ENCODE measurements at regions not wholly inside any gene's neighbourhood (a gene's known extent, or its start where the extent isn't known, plus 50 kb on each side); places are given as distances from the start of the nearest gene placed in this dataset.
"Not testable (repeated sequence)": the region's sequence is repeated elsewhere in the genome, so short reads cannot be mapped to it uniquely, and the experiment has no call there.

DNA sequence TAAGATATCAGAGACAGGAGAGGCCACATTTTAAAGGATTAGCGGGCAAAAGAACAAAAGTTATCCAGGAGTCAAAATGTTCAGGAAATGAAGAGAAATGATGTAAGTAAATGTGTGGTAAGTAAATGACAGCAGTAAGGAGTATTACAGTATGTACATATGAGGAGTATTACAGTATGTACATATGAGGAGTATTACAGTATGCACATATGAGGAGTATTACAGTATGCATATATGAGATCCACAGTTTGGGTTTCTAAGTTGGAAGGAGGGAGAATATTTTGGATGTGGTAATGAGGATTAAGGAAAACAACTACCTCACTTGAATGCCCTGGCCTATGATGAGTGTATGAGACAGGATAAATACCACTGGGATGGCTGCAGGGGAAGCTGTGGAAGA lies 192.4 kb upstream of the DGKB start:
- Histone ChIP-seq H3K4me1 (ENCODE audit: insufficient read depth, low read length) (no peaks in the 10 kb centered on the region), H3K4me3 (ENCODE audit: low read length) (no peak overlapping the region), H3K9me3 (ENCODE audit: low read length) (no peaks in the 10 kb centered on the region), H3K36me3 (ENCODE audit: insufficient read depth, low read length) (no peaks in the 10 kb centered on the region), H2AFZ (ENCODE audit: low read depth, low read length) (no peak overlapping the region), H3K27me3 (ENCODE audit: insufficient read depth, low read length) (no peaks in the 10 kb centered on the region)

- Histone ChIP-seq H3K4me3 (ENCODE audit: low read length) (no peak overlapping the region), H2AFZ (ENCODE audit: low read depth, low read length) (no peak overlapping the region), H3K4me1 (ENCODE audit: insufficient read depth, low read length) (peaks cover 4% of the 10 kb centered on the region), H3K9me3 (ENCODE audit: low read length) (no peaks in the 10 kb centered on the region), H3K27me3 (ENCODE audit: insufficient read depth, low read length) (no peaks in the 10 kb centered on the region), H3K36me3 (ENCODE audit: insufficient read depth, low read length) (no peaks in the 10 kb centered on the region)
These were observed 185.2 kb upstream of the DGKB start for GRCh38 chr7:15087771-15088170.

DNA sequence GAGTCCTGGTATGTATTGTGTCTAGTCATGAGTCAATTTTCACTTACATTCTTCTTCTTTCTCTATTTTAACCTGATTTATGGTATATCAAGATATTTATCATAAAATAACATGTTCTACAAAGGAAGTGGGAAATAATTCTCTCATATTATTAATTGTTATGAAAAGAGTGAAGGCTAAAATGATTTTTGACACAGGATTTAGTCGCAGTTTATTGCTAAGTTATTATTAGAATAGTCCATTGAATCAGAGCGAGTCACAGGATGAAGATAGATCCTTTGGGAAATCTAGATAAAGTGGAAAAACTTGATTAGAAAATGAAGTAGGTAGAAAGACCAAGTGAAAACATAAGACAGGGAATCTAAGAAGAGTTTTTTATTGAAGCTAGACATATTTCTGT lies 184.3 kb upstream of the DGKB start:
- Histone ChIP-seq H3K36me3 (ENCODE audit: insufficient read depth, low read length) (no peaks in the 10 kb centered on the region), H3K4me1 (ENCODE audit: insufficient read depth, low read length) (peaks cover 4% of the 10 kb centered on the region), H3K4me3 (ENCODE audit: low read length) (no peak overlapping the region), H3K27me3 (ENCODE audit: insufficient read depth, low read length) (no peaks in the 10 kb centered on the region), H3K9me3 (ENCODE audit: low read length) (no peaks in the 10 kb centered on the region), H2AFZ (ENCODE audit: low read depth, low read length) (no peak overlapping the region)

DNA sequence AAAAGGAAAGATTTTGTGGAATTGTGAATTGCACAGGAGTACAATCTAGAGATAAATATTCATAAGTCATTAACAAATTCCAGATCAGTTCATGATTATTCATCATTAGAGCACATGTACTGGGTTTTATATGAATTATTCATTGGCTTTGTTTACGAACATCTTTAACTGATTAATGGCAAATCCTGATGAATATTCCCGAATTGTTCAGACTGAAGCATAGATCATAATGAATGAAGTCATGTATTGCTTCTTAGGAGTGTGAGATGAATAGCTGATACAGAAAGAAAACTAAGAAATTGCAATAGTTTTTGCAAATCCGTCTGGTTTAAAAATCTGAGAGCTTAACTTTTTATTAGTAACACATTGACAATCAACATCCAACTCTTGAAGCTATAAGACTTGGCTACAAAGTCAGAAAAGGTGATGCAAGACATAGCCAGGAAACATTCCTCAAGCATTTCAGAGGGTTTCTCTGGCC lies 183.6 kb upstream of the DGKB start:
- no peak overlapping the region for H2AFZ ChIP-seq (ENCODE audit: low read depth, low read length)
- no peak overlapping the region for H3K4me3 ChIP-seq (ENCODE audit: low read length)
- H3K4me1 ChIP-seq (ENCODE audit: insufficient read depth, low read length), result peaks cover 4% of the 10 kb centered on the region
- H3K27me3 ChIP-seq (ENCODE audit: insufficient read depth, low read length), result no peaks in the 10 kb centered on the region
- no peaks in the 10 kb centered on the region for H3K9me3 ChIP-seq (ENCODE audit: low read length)
- no peaks in the 10 kb centered on the region for H3K36me3 ChIP-seq (ENCODE audit: insufficient read depth, low read length)

GRCh38 chr7:15085366-15085765 lies 182.8 kb upstream of the DGKB start:
- Histone ChIP-seq H3K9me3 (ENCODE audit: low read length) (no peaks in the 10 kb centered on the region), H2AFZ (ENCODE audit: low read depth, low read length) (no peak overlapping the region), H3K4me3 (ENCODE audit: low read length) (no peak overlapping the region), H3K36me3 (ENCODE audit: insufficient read depth, low read length) (no peaks in the 10 kb centered on the region), H3K27me3 (ENCODE audit: insufficient read depth, low read length) (no peaks in the 10 kb centered on the region), H3K4me1 (ENCODE audit: insufficient read depth, low read length) (peaks cover 4% of the 10 kb centered on the region)

- Histone ChIP-seq H3K4me1 (ENCODE audit: insufficient read depth, low read length) (peaks cover 4% of the 10 kb centered on the region), H3K36me3 (ENCODE audit: insufficient read depth, low read length) (no peaks in the 10 kb centered on the region)
These were observed 181.8 kb upstream of the DGKB start for GRCh38 chr7:15084368-15084767.

DNA sequence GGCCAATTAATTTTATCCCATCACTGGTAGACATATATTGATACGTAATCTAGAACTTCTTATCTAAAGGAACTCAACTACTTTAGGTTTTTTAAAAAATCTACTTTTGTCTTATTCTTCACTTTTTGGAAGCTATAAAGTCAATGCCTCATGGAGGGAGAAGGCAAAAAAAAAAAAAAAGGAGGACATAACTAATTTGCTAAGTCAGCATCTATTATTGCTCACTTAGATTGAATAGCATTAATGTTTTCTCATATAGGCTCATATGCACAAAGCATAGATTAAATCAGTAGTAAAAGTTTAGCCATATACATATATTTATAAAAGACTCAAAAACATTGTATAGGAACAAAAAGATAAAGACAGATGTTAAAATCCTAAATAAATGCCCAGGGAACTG lies 179.3 kb upstream of the DGKB start:
- H3K4me3 ChIP-seq (ENCODE audit: low read length), result no peak overlapping the region
- no peaks in the 10 kb centered on the region for H3K27me3 ChIP-seq (ENCODE audit: insufficient read depth, low read length)
- no peaks in the 10 kb centered on the region for H3K9me3 ChIP-seq (ENCODE audit: low read length)
- H3K4me1 ChIP-seq (ENCODE audit: insufficient read depth, low read length), result no peaks in the 10 kb centered on the region
- H3K36me3 ChIP-seq (ENCODE audit: insufficient read depth, low read length), result no peaks in the 10 kb centered on the region
- H2AFZ ChIP-seq (ENCODE audit: low read depth, low read length), result no peak overlapping the region

More at GRCh38 chr7:15084368-15084767, 181.8 kb upstream of the DGKB start:
- no peak overlapping the region for H2AFZ ChIP-seq (ENCODE audit: low read depth, low read length)
- no peaks in the 10 kb centered on the region for H3K9me3 ChIP-seq (ENCODE audit: low read length)
- H3K4me3 ChIP-seq (ENCODE audit: low read length), result no peak overlapping the region
- H3K27me3 ChIP-seq (ENCODE audit: insufficient read depth, low read length), result no peaks in the 10 kb centered on the region

DNA sequence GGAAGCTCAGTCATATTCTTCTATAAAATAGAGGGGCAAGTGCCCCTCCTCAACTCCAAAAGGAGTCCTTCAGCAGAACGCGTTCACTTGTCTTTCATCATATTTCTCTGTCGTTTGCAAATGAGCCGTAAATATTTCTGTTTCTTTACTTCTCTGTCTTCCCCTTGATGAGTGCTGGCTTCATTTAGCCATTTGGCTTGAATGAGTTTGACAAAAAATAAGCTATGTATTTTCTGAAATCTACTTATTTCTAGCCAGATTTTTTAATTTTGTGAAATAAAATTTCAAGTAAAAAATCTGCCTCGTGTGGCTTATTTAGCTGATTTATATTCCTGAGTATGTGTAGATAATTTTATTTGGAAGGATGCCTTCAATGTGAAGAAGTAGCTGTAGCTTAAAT lies 170.8 kb upstream of the DGKB start:
- Histone ChIP-seq H2AFZ (ENCODE audit: low read depth, low read length) (no peak overlapping the region), H3K27me3 (ENCODE audit: insufficient read depth, low read length) (no peaks in the 10 kb centered on the region), H3K9me3 (ENCODE audit: low read length) (no peaks in the 10 kb centered on the region), H3K4me1 (ENCODE audit: insufficient read depth, low read length) (no peaks in the 10 kb centered on the region), H3K4me3 (ENCODE audit: low read length) (no peak overlapping the region), H3K36me3 (ENCODE audit: insufficient read depth, low read length) (no peaks in the 10 kb centered on the region)

- Histone ChIP-seq H3K4me1 (ENCODE audit: insufficient read depth, low read length) (no peaks in the 10 kb centered on the region), H3K27me3 (ENCODE audit: insufficient read depth, low read length) (no peaks in the 10 kb centered on the region), H3K9me3 (ENCODE audit: low read length) (no peaks in the 10 kb centered on the region), H3K36me3 (ENCODE audit: insufficient read depth, low read length) (no peaks in the 10 kb centered on the region), H2AFZ (ENCODE audit: low read depth, low read length) (no peak overlapping the region), H3K4me3 (ENCODE audit: low read length) (no peak overlapping the region)
These were observed 165.8 kb upstream of the DGKB start for GRCh38 chr7:15068324-15068723.

- no peak overlapping the region for H3K4me3 ChIP-seq (ENCODE audit: low read length)
- H3K4me1 ChIP-seq (ENCODE audit: insufficient read depth, low read length), result no peaks in the 10 kb centered on the region
- H3K36me3 ChIP-seq (ENCODE audit: insufficient read depth, low read length), result no peaks in the 10 kb centered on the region
- no peak overlapping the region for H2AFZ ChIP-seq (ENCODE audit: low read depth, low read length)
- no peaks in the 10 kb centered on the region for H3K9me3 ChIP-seq (ENCODE audit: low read length)
- H3K27me3 ChIP-seq (ENCODE audit: insufficient read depth, low read length), result no peaks in the 10 kb centered on the region
These were observed 154.7 kb upstream of the DGKB start for GRCh38 chr7:15057272-15057671.

DNA sequence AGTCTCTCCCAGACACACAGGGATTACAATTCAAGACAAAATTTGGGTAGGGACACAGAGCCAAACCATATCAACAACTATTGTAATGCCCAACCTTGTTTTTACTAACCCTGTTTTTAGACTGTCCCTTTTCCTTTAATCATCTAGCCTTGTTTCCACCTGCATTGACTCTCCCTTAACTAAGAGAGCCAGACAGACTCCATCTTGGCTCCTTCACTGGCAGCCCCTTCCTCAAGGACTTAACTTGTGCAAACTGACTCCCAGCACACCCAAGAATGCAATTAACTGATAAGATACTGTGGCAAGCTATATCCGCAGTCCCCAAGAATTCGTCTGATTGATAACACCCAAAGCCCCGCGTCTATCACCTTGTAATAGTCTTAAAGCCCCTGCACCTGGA lies 151.8 kb upstream of the DGKB start:
- H3K9me3 ChIP-seq (ENCODE audit: low read length); H3K4me1 ChIP-seq (ENCODE audit: insufficient read depth, low read length); H3K36me3 ChIP-seq (ENCODE audit: insufficient read depth, low read length); H3K27me3 ChIP-seq (ENCODE audit: insufficient read depth, low read length); H2AFZ ChIP-seq (ENCODE audit: low read depth, low read length); H3K4me3 ChIP-seq (ENCODE audit: low read length): not testable (repeated sequence)

DNA sequence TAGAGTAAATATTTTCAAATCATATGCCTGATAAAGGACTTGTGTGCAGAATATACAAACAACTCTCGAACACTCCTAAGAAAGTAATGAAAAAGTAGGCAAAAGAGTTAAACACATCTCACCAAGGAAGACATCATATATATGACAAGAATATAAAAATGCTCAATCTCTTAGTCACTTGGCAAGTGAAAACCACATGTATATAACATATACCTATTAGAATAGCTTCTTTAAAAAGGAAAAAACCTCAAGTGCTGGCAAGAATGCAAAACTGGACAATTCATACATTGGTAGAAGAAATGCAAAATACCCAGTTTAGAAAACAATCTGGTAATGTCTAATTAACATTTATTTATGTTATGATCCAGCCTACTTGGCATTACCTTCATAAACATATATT lies 146.6 kb upstream of the DGKB start:
- Histone ChIP-seq H2AFZ (ENCODE audit: low read depth, low read length) (no peak overlapping the region), H3K4me3 (ENCODE audit: low read length) (no peak overlapping the region), H3K27me3 (ENCODE audit: insufficient read depth, low read length) (no peaks in the 10 kb centered on the region), H3K9me3 (ENCODE audit: low read length) (no peaks in the 10 kb centered on the region), H3K4me1 (ENCODE audit: insufficient read depth, low read length) (no peaks in the 10 kb centered on the region), H3K36me3 (ENCODE audit: insufficient read depth, low read length) (no peaks in the 10 kb centered on the region)

DNA sequence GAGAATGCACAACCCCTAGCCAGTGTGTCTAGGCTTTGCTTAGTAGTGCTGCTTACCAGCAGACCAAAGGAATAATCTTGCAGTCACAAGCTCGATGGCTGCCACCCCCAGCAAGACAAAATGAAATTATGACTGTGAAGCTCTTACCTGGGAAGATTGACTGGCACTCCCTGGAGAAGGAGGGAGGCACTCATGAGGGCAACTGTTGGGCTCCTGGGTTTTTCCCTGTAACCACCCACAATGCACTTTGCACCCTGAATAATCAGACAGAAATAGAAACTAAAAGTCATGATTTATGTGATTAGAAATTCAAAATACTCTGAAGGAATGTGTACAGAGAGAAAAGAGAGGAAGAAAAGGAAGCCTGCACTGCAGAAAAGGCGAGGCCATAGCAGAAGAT lies 144.3 kb upstream of the DGKB start:
- no peak overlapping the region for H3K4me3 ChIP-seq (ENCODE audit: low read length)
- no peaks in the 10 kb centered on the region for H3K36me3 ChIP-seq (ENCODE audit: insufficient read depth, low read length)

GRCh38 chr7:15043931-15044330 lies 141.4 kb upstream of the DGKB start:
- Histone ChIP-seq H3K27me3 (ENCODE audit: insufficient read depth, low read length) (no peaks in the 10 kb centered on the region), H3K9me3 (ENCODE audit: low read length) (no peaks in the 10 kb centered on the region), H3K4me3 (ENCODE audit: low read length) (no peak overlapping the region), H3K36me3 (ENCODE audit: insufficient read depth, low read length) (no peaks in the 10 kb centered on the region), H3K4me1 (ENCODE audit: insufficient read depth, low read length) (no peaks in the 10 kb centered on the region), H2AFZ (ENCODE audit: low read depth, low read length) (no peak overlapping the region)

More for the DNA sequence above, 144.3 kb upstream of the DGKB start:
- no peaks in the 10 kb centered on the region for H3K9me3 ChIP-seq (ENCODE audit: low read length)
- no peaks in the 10 kb centered on the region for H3K4me1 ChIP-seq (ENCODE audit: insufficient read depth, low read length)
- H2AFZ ChIP-seq (ENCODE audit: low read depth, low read length), result no peak overlapping the region
- H3K27me3 ChIP-seq (ENCODE audit: insufficient read depth, low read length), result no peaks in the 10 kb centered on the region

Measured in neuron (in vitro differentiated cells).